IPS DF 6.9 (cell line): ENCODE measurements at regions not wholly inside any gene's neighbourhood (a gene's known extent, or its start where the extent isn't known, plus 50 kb on each side); places are given as distances from the start of the nearest gene placed in this dataset.

Experiments
- DNase-seq: peaks from one replicate; pipeline ENCODE4 v3.0.0-alpha.2; 2013; ENCODE audit warnings: low read depth, low spot score
- H3K27ac ChIP-seq: one replicate; pipeline ENCODE4 v1.5.1; 2013; ENCODE audit warnings: low read length, control low read depth
- H3K27me3 ChIP-seq: 2 replicates; pipeline ENCODE4 v1.6.1; 2013; ENCODE audit warnings: mild to moderate bottlenecking, low read length; ENCODE audit not compliant: control insufficient read depth, insufficient read depth
- H3K36me3 ChIP-seq: 2 replicates; pipeline ENCODE4 v1.6.1; 2013; ENCODE audit warnings: low read length; ENCODE audit not compliant: control insufficient read depth, insufficient read depth
- H3K4me1 ChIP-seq: 2 replicates; pipeline ENCODE4 v1.6.1; 2013; ENCODE audit warnings: low read length; ENCODE audit not compliant: control insufficient read depth, insufficient read depth
- H3K4me3 ChIP-seq: 2 replicates; pipeline ENCODE4 v1.5.1; 2013; ENCODE audit warnings: mild to moderate bottlenecking, low read length
- H3K9me3 ChIP-seq: 2 replicates; pipeline ENCODE4 v1.6.1; 2013; ENCODE audit warnings: low read length, inconsistent platforms; ENCODE audit not compliant: control insufficient read depth, insufficient read depth
- WGBS: extraction: QIAGEN DNeasy Blood & Tissue Kit; methylation state at CpG from one replicate; pipeline ENCODE4 v1.1.7; 2013; ENCODE audit warnings: mixed read lengths, missing lambda C conversion rate; ENCODE audit not compliant: insufficient read length, insufficient coverage; 5-methylcytosine and 5-hydroxymethylcytosine counted together

- DNase-seq, result no peak
- H3K27ac ChIP-seq, result no peak overlapping the region
- no CpG with 5 or more reads among the region's 4 CpGs for WGBS
- H3K4me3 ChIP-seq, result no peak overlapping the region
- no peaks in the 10 kb centered on the region for H3K36me3 ChIP-seq
- no peaks in the 10 kb centered on the region; the same call in 1 of the 2 replicates for H3K9me3 ChIP-seq
- no peaks in the 10 kb centered on the region for H3K4me1 ChIP-seq
- H3K27me3 ChIP-seq, result no peaks in the 10 kb centered on the region
Observed at GRCh38 chr5:174664180-174664850, 60.1 kb upstream of the MSX2 start.

- Histone ChIP-seq H3K27ac (no peak overlapping the region), H3K36me3 (no peaks in the 10 kb centered on the region), H3K4me3 (no peak overlapping the region), H3K27me3 (no peaks in the 10 kb centered on the region), H3K4me1 (no peaks in the 10 kb centered on the region), H3K9me3 (no peaks in the 10 kb centered on the region; the same call in 1 of the 2 replicates)
- WGBS, result no CpG with 5 or more reads among the region's 2 CpGs
- DNase-seq, result no peak
Observed at GRCh38 chr5:174665347-174665746, 59.0 kb upstream of the MSX2 start.

- DNase-seq, result no peak
- Histone ChIP-seq H3K4me1 (no peaks in the 10 kb centered on the region), H3K9me3 (no peaks in the 10 kb centered on the region; the same call in 1 of the 2 replicates), H3K27me3 (no peaks in the 10 kb centered on the region), H3K27ac (no peak overlapping the region), H3K36me3 (no peaks in the 10 kb centered on the region), H3K4me3 (no peak overlapping the region)
- WGBS, result no CpG with 5 or more reads among the region's 2 CpGs
Observed at GRCh38 chr5:174667526-174667925, 56.9 kb upstream of the MSX2 start.

GRCh38 chr5:174668349-174668748 is 56.0 kb upstream of the MSX2 start:
- no peaks in the 10 kb centered on the region for H3K36me3 ChIP-seq
- H3K9me3 ChIP-seq, result no peaks in the 10 kb centered on the region; the same call in 1 of the 2 replicates
- no peak for DNase-seq
- H3K4me1 ChIP-seq, result no peaks in the 10 kb centered on the region
- no peak overlapping the region for H3K4me3 ChIP-seq
- no peak overlapping the region for H3K27ac ChIP-seq
- WGBS, result no CpG with 5 or more reads among the region's 5 CpGs
- H3K27me3 ChIP-seq, result no peaks in the 10 kb centered on the region
